HepG2 (cell line): ENCODE measurements at regions not wholly inside any gene's neighbourhood (a gene's known extent, or its start where the extent isn't known, plus 50 kb on each side); places are given as distances from the start of the nearest gene placed in this dataset.

Experiments used
- ATAC-seq: fragments of 200-7000 bp; cut with Tn5 transposase; 3 replicates; pipeline ENCODE4 v1.9.1; 2020; ENCODE audit warnings: mild to moderate bottlenecking, moderate library complexity
- BruUV-seq: library from RNA; stranded (reverse); fragments of 400-500 nt; replicated peaks from 2 replicates; lab custom pipeline; 2021; lab: Mats Ljungman, UMichigan
- CTCF ChIA-PET: fragments of 300-600 bp; formaldehyde crosslinking; extraction: SDS; loops from one replicate; lab custom pipeline; 2021; ENCODE audit warnings: low total read pairs, inconsistent platforms, low intra/inter-chr PET ratio; lab: Yijun Ruan, JAX
- POLR2A ChIA-PET: fragments of 350-600 bp; sonication (Branson Sonifier 250); formaldehyde crosslinking; loops from one replicate; lab custom pipeline; 2020; ENCODE audit warnings: antibody characterized with exemption, inconsistent platforms; lab: Yijun Ruan, JAX
- DNase-seq: peaks from one replicate; pipeline ENCODE4 v3.0.0-alpha.2; 2015; ENCODE audit warnings: low spot score
- FAIRE-seq: peaks from 3 replicates; lab custom pipeline; 2011; peaks lifted over from hg19 to GRCh38; lab: Jason Lieb, UNC
- H2AFZ ChIP-seq: one replicate; pipeline ENCODE4 v1.6.1; 2011; ENCODE audit warnings: low read length, inconsistent platforms
- H3K27ac ChIP-seq: fragments of 300-600 bp; 3 replicates; pipeline ENCODE4 v1.8.0; 2011; ENCODE audit warnings: mixed run types, mild to moderate bottlenecking, mixed read lengths, low read length, inconsistent platforms; ENCODE audit not compliant: insufficient read depth; ENCODE audit errors: extremely low read length
- H3K27me3 ChIP-seq, 2 experiments: fragments of 200-600 bp in 1 of 2; 2 replicates in 1 of 2; 3 replicates in 1 of 2; pipeline versions ENCODE4 v1.6.0 to v1.8.0; 2011; ENCODE audit warnings: low read length in 2 of 2, mild to moderate bottlenecking in 2 of 2, moderate library complexity in 2 of 2, inconsistent platforms in 1 of 2; ENCODE audit not compliant: insufficient read depth in 2 of 2, control insufficient read depth in 1 of 2
- H3K36me3 ChIP-seq, 2 experiments: fragments of 200-600 bp in 1 of 2; replicated peaks in 1 of 2; 2 replicates in 1 of 2; 3 replicates in 1 of 2; pipeline versions ENCODE4 v1.5.1 to v1.8.0; 2011; ENCODE audit warnings: low read length in 2 of 2, inconsistent platforms in 1 of 2; ENCODE audit not compliant: insufficient read depth in 2 of 2, control insufficient read depth in 1 of 2
- H3K4me1 ChIP-seq: 2 replicates; pipeline ENCODE4 v1.5.1; 2012; ENCODE audit warnings: low read length, inconsistent platforms; ENCODE audit not compliant: insufficient read depth
- H3K4me2 ChIP-seq: 2 replicates; pipeline ENCODE4 v1.6.0; 2011; ENCODE audit warnings: low read depth, low read length, inconsistent platforms
- H3K4me3 ChIP-seq, 3 experiments: fragments of 200-600 bp in 1 of 3; sonication (generic), shearing (Covaris generic) in 1 of 3; replicated peaks in 1 of 3; 2 replicates each; pipeline ENCODE4 v1.5.1; 2011 to 2016; ENCODE audit warnings: low read length in 3 of 3, inconsistent platforms in 2 of 3, low read depth in 2 of 3, mild to moderate bottlenecking in 2 of 3, control low read depth in 1 of 3, mixed read lengths in 1 of 3; ENCODE audit not compliant: insufficient read depth in 1 of 3
- H3K79me2 ChIP-seq: one replicate; pipeline ENCODE4 v1.6.1; 2011; ENCODE audit warnings: low read length, inconsistent platforms; ENCODE audit not compliant: insufficient read depth
- H3K9ac ChIP-seq: 2 replicates; pipeline ENCODE4 v1.6.0; 2011; ENCODE audit warnings: mild to moderate bottlenecking, low read depth, low read length, inconsistent platforms; ENCODE audit not compliant: insufficient read depth
- H3K9me3 ChIP-seq: 2 replicates; pipeline ENCODE4 v1.5.1; 2012; ENCODE audit warnings: mild to moderate bottlenecking, low read length
- H4K20me1 ChIP-seq: 2 replicates; pipeline ENCODE4 v1.6.0; 2011; ENCODE audit warnings: inconsistent platforms, mild to moderate bottlenecking, low read length, moderate library complexity; ENCODE audit not compliant: insufficient read depth
- ARNT ChIP-seq: fragments of 450-650 bp; IDR thresholded peaks from 2 replicates; pipeline ENCODE4 v1.6.1; 2017
- ATF7-NPFF ChIP-seq: sonication (generic); formaldehyde crosslinking; IDR thresholded peaks from 2 replicates; pipeline ENCODE4 v1.8.1; 2023; ENCODE audit warnings: mild to moderate bottlenecking, low read depth, missing genetic modification reagents, moderate library complexity
- SIX1 ChIP-seq: sonication (generic); formaldehyde crosslinking; IDR thresholded peaks from 2 replicates; pipeline ENCODE4 v1.4.0; 2020; ENCODE audit warnings: missing genetic modification reagents, borderline replicate concordance
- ZMYM3 ChIP-seq: sonication (generic); formaldehyde crosslinking; IDR thresholded peaks from 2 replicates; pipeline ENCODE4 v1.5.1; 2020; ENCODE audit warnings: mild to moderate bottlenecking, missing genetic modification reagents
- ZSCAN25 ChIP-seq: sonication (generic); formaldehyde crosslinking; IDR thresholded peaks from 2 replicates; pipeline ENCODE4 v1.8.0; 2022; ENCODE audit warnings: mild to moderate bottlenecking, missing genetic modification reagents
- WGBS: methylation state at CpG from one replicate; pipeline ENCODE4 v1.1.6; 2017; ENCODE audit warnings: low lambda C conversion rate; 5-methylcytosine and 5-hydroxymethylcytosine counted together
- in situ Hi-C: cut with HindIII; loops from 2 replicates; pipeline ENCODE4 v1.10.0; 2017; ENCODE audit warnings: low pct_unique_long_range_greater_than_20kb; ENCODE audit not compliant: extremely low pct_ligation_motif_present
- intact Hi-C: fragments of 100-400 bp; cut with micrococcal nuclease; formaldehyde crosslinking; loops from one replicate; pipeline ENCODE4 v1.10.0; 2022; ENCODE audit not compliant: unreplicated experiment

- POLR2A ChIA-PET = no interaction called here
- no peak for ATAC-seq
- H3K79me2 ChIP-seq = no peaks in the 10 kb centered on the region
Measured at GRCh38 chr13:74068471-74068870, 65.7 kb downstream of the KLF12 start.

DNA sequence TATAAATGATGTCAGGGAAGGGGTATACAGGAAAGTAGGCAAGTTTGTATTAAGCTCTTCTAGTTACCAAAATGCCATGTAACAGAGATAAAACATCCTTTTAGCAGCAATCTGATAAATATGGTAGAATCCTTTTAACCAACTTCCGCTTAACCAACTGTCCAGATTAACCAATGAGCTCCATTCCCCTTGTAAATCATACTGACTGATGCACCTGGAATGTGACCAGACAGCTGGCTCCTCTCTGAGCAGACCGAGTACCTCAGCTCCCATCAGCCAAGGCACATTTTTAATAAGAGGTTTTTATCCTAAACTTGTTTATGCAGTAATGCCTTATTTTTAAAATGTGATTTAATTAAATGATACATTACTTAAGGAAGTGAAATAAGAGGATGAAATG lies 66.4 kb downstream of the KLF12 start:
- in situ Hi-C loops = no loop called here
- TF ChIP-seq ARNT = no peak
- TF ChIP-seq SIX1 (CRISPR knock-in tag) = no peak
- no peak for TF ChIP-seq ZSCAN25 (CRISPR knock-in tag)
- no peak for TF ChIP-seq ZMYM3 (CRISPR knock-in tag)
- TF ChIP-seq, all 625 proteins: peak for 0
- H3K4me3 ChIP-seq = no peak overlapping the region
- CTCF ChIA-PET = no interaction called here
- intact Hi-C loops = no loop called here
- no peaks in the 10 kb centered on the region for H4K20me1 ChIP-seq
- ATAC-seq (no peak), FAIRE-seq (no peak), DNase-seq (no peak)
- no peaks in the 10 kb centered on the region for H3K9me3 ChIP-seq
- no peak overlapping the region for H3K4me2 ChIP-seq
- 0 out of 2 replicates have a peak, but pooled peaks cover 4% of the 10 kb centered on the region for H3K4me1 ChIP-seq
- WGBS = 59% methylated on average over 2 of the region's 2 CpGs
- no peak overlapping the region for H3K27ac ChIP-seq
- H3K27me3 ChIP-seq = no peaks in the 10 kb centered on the region
- H3K79me2 ChIP-seq = no peaks in the 10 kb centered on the region
- no TSS peak for BruUV-seq
- no peaks in the 10 kb centered on the region for H3K36me3 ChIP-seq
- no peak overlapping the region for H2AFZ ChIP-seq
- POLR2A ChIA-PET = no interaction called here
- H3K9ac ChIP-seq = no peak overlapping the region

More at GRCh38 chr13:74068471-74068870, 65.7 kb downstream of the KLF12 start:
- 0 out of 2 replicates have a peak, but pooled peaks cover 4% of the 10 kb centered on the region for H3K4me1 ChIP-seq
- BruUV-seq = no TSS peak
- 45% methylated on average over 7 of the region's 7 CpGs for WGBS
- H2AFZ ChIP-seq = no peak overlapping the region
- CTCF ChIA-PET = no interaction called here
- DNase-seq (no peak), FAIRE-seq (no peak)
- no peak overlapping the region for H3K4me3 ChIP-seq
- intact Hi-C loops = no loop called here
- no peaks in the 10 kb centered on the region for H3K36me3 ChIP-seq
- TF ChIP-seq ATF7-NPFF = no peak
- H4K20me1 ChIP-seq = no peaks in the 10 kb centered on the region
- H3K9ac ChIP-seq = no peak overlapping the region
- no peak overlapping the region for H3K4me2 ChIP-seq
- H3K27ac ChIP-seq = no peak overlapping the region
- in situ Hi-C loops = no loop called here
- no peaks in the 10 kb centered on the region for H3K9me3 ChIP-seq
- no peaks in the 10 kb centered on the region for H3K27me3 ChIP-seq
